GM10248 (cell line): ENCODE measurements at regions not wholly inside any gene's neighbourhood (a gene's known extent, or its start where the extent isn't known, plus 50 kb on each side); places are given as distances from the start of the nearest gene placed in this dataset.
"Not testable (repeated sequence)": the region's sequence is repeated elsewhere in the genome, so short reads cannot be mapped to it uniquely, and the experiment has no call there.

ENCODE experiments used
- CTCF ChIA-PET: fragments of 300-600 bp; sonication (Branson Sonifier 250); formaldehyde crosslinking; extraction: SDS; loops from one replicate; lab custom pipeline; 2021; ENCODE audit warnings: antibody characterized with exemption; lab: Yijun Ruan, JAX
- POLR2A ChIA-PET: fragments of 350-650 bp; sonication (Branson Sonifier 250); formaldehyde crosslinking; extraction: SDS; loops from one replicate; lab custom pipeline; 2020; ENCODE audit warnings: antibody characterized with exemption; lab: Yijun Ruan, JAX
- DNase-seq: peaks from one replicate; pipeline ENCODE4 v3.0.0; 2012; ENCODE audit errors: extremely low spot score
- TF ChIP-seq, protein P1 (sequence below): IDR thresholded peaks from 2 replicates; pipeline ENCODE4 v1.5.1; 2012; ENCODE audit warnings: mild to moderate bottlenecking, low read depth; ENCODE audit errors: extremely low read depth, missing control alignments, control extremely low read depth

DNA sequence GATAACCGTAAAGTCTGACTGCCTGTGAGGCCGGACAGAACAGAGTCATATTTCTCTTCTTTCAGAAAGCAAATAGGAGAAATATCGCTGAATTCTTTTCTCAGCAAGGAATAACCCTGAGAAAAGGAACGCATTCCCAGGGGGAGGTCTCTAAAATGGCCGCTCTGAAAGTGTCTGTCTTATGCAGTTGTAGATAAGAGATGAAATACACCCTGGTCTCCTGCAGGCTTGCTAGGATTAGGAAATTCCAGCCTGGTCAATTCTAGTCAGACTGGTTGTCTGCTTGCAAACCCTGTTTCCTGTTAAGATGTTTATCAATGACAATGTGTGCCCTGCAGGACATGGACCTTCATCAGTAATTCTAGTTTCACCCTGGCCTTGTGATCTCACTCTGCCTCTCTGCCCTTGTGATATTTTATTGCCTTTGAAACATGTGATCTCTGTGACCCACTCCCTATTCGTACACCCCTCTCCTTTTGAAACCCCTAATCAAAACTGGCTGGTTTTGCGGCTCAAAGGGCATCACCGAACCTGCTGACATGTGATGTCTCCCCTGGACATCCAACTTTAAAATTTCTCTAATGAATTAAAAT, 934.8 kb upstream of the SPRY2 start:
- DNase-seq, result no peak
- POLR2A ChIA-PET, result no interaction called here
- TF ChIP-seq, protein P1, sequence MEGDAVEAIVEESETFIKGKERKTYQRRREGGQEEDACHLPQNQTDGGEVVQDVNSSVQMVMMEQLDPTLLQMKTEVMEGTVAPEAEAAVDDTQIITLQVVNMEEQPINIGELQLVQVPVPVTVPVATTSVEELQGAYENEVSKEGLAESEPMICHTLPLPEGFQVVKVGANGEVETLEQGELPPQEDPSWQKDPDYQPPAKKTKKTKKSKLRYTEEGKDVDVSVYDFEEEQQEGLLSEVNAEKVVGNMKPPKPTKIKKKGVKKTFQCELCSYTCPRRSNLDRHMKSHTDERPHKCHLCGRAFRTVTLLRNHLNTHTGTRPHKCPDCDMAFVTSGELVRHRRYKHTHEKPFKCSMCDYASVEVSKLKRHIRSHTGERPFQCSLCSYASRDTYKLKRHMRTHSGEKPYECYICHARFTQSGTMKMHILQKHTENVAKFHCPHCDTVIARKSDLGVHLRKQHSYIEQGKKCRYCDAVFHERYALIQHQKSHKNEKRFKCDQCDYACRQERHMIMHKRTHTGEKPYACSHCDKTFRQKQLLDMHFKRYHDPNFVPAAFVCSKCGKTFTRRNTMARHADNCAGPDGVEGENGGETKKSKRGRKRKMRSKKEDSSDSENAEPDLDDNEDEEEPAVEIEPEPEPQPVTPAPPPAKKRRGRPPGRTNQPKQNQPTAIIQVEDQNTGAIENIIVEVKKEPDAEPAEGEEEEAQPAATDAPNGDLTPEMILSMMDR, result no peak
- CTCF ChIA-PET, result no interaction called here

DNA sequence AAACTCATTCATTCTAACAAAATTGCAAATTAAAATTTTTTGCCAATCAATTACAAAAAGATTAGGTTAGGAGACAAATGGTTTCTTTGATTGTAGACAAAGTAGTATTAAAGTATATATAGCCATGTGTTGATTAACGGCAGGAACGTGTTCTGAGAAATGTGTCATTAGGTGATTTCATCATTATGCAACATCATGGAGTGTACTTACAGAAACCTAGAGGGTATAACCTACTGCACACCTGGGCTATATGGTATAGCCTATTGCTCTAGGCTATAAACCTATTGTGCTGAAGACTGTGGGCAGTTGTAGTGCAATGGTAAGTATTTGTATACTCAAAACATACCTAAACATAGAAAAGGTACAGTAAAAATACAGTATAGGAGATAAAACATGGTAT, 906.8 kb upstream of the SPRY2 start:
- CTCF ChIA-PET, result interaction anchor here (0.9 to 1.2 kb wide), 2 partner anchors 10 to 13 kb away, joined by 3 read pairs; no protein-coding TSS in a partner anchor
- POLR2A ChIA-PET, result no interaction called here
- no peak for DNase-seq
- TF ChIP-seq, protein P1, result no peak

DNA sequence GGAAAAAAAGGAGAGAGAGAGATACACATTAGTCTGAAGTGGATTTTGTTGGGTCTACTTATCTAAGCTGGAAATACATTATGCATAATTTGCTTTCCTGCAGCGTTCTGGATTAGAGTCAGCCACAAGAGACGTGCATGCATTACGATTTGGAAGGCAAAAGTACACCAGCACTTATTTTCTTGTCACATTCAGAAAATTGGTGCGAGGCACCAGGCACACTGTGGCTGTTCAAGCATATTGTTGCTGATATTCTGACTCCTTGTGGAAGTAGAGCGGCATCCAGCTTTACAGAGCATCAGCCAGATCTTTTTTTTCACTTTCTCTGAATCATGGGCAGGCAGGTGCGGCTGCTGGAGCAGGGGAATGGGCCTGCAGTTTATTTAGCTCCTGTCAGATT, 905.6 kb upstream of the SPRY2 start:
- ChIA-PET CTCF (interaction anchor here (1.5 to 1.8 kb wide), 3 partner anchors 9 to 16 kb away, joined by 4 to 6 read pairs (median 4); no protein-coding TSS in a partner anchor), POLR2A (no interaction called here)
- TF ChIP-seq, protein P1, result no peak
- DNase-seq, result no peak

DNA sequence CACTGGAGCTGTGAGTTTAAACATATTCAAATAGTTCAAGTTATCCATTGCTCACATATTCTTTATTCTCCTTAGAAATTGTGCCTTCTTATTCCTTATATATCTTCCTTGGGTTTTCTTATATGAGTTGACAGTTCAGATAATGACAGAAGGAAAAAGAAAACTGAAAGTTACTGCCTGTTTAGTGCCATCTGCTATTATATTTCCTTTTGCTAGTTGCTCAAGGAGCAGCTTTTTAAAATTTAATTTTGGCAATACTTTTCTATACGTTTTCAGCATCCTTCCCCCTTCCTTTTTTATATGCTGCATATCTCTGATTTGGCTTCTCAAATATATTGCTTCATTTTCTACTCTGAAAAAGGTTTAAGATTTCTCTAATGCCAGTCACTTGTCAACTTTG, 903.1 kb upstream of the SPRY2 start:
- CTCF ChIA-PET, result no interaction called here
- DNase-seq, result no peak
- TF ChIP-seq, protein P1, result no peak
- POLR2A ChIA-PET, result no interaction called here

DNA sequence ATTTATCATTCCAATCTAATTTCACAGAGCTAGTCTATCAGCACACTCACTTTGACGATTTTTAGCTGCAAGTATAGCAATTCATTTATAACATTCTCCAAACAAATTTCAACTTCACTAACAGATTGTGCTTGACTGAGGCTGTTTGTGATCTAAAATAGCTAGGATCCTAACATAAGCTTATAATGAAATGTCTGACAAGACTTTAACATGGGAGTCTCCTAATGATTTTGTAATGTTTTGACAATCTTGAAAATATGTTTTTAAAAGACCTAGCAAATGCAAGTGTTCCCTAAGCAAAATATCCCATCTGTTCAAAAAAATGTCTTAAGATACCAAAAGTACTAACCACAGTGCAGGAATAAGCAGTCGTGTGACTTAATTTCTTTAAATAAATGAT, 889.5 kb upstream of the SPRY2 start:
- DNase-seq, result no peak
- TF ChIP-seq, protein P1, result no peak
- CTCF ChIA-PET, result no interaction called here
- POLR2A ChIA-PET, result no interaction called here

DNA sequence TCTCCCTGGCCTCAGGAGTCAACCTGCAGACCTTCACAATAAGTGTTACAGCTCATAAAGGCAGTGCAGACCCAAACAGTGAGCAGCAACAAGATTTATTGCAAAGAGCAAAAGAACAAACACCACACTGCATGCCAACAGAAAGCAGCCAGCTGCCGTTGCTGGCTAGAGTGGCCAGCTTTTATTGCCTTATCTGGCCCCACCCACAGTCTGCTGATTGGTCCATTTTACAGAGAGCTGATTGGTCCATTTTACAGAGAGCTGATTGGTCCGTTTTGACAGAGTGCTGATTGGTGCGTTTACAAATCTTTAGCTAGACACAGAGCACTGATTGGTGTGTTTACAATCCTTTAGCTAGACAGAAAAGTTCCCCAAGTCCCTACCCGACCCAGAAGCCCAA, 885.9 kb upstream of the SPRY2 start:
- DNase-seq, CTCF ChIA-PET, POLR2A ChIA-PET: not testable (repeated sequence)

DNA sequence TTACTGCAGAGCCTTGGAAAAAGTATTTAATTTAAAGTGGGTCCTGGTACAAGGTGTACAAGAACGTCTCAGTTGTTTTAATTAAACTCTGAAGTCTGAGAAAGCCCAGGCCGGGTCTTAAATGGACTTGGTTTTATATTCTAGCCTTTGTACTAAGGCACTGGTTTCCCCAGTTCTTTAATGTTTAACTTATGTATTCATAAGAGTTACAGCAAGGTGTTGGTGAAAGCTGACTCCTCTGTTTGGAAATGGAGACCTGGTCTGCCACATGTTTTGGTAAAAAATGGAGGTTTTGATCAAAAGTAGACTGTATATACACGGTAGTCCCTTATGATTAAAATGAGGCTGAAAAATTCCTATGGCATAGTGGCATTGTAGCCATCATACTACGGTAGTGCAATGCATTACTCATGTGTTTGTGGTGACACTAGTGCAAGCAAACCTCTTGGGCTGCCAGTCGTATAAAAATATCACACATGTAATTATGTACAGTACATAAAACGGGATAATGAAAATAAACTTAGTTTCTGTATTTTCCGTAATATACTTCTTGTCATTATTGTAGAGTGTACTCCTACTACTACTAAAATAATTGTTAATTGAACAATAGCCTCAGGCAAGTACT, 883.4 kb upstream of the SPRY2 start:
- TF ChIP-seq, protein P1, result no peak
- POLR2A ChIA-PET, result no interaction called here
- DNase-seq, result no peak
- CTCF ChIA-PET, result interaction anchor here (1.4 to 1.7 kb wide), 2 partner anchors 8 to 10 kb away, joined by 3 to 5 read pairs; no protein-coding TSS in a partner anchor
